ENCODE measurements at regions not wholly inside any gene's neighbourhood (a gene's known extent, or its start where the extent isn't known, plus 50 kb on each side); places are given as distances from the start of the nearest gene placed in this dataset.

DNA sequence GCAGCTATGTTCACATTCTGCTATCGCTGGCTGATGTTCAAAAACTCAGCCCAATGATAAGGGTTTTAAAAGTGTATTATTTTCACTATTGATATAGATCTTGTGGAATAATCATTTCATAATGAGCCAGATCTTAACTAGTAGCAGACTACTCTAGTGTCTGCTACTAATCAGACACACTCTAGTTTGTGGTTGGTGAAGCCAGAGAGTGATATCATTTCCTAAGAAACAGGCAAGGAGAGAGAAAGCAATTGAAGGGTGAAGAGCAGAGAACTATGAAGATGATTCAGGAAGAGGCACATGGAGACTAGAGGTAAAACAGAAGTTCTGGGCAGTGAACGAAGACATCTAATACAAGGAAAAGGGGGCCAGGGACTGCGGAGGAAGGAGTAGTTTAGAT lies 58.2 kb upstream of the BET1 start:
- TF ChIP-seq JUND (IDR thresholded peaks at IDR 0.05; ENCODE audit: borderline replicate concordance, low read depth, low read length) (no peak), JUND (tag; IDR thresholded peaks at IDR 0.05; ENCODE audit: borderline replicate concordance, low read depth, low read length) (no peak), NCOA1 (IDR thresholded peaks at IDR 0.05; ENCODE audit: low read depth) (no peak), ELF4 (CRISPR knock-in tag; IDR thresholded peaks at IDR 0.05) (no peak), PYGO2 (tag; IDR thresholded peaks at IDR 0.05) (no peak), EP300 (IDR thresholded peaks at IDR 0.05; ENCODE audit: low read length) (no peak), GABPB1 (CRISPR knock-in tag; IDR thresholded peaks at IDR 0.05) (no peak), POLR2A (conservative IDR thresholded peaks at IDR 0.05) (no peak), RFX1 (IDR thresholded peaks at IDR 0.05) (no peak), GATA2 (CRISPR knock-in tag; IDR thresholded peaks at IDR 0.05) (no peak)
- TF ChIP-seq, protein P1, sequence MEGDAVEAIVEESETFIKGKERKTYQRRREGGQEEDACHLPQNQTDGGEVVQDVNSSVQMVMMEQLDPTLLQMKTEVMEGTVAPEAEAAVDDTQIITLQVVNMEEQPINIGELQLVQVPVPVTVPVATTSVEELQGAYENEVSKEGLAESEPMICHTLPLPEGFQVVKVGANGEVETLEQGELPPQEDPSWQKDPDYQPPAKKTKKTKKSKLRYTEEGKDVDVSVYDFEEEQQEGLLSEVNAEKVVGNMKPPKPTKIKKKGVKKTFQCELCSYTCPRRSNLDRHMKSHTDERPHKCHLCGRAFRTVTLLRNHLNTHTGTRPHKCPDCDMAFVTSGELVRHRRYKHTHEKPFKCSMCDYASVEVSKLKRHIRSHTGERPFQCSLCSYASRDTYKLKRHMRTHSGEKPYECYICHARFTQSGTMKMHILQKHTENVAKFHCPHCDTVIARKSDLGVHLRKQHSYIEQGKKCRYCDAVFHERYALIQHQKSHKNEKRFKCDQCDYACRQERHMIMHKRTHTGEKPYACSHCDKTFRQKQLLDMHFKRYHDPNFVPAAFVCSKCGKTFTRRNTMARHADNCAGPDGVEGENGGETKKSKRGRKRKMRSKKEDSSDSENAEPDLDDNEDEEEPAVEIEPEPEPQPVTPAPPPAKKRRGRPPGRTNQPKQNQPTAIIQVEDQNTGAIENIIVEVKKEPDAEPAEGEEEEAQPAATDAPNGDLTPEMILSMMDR (IDR thresholded peaks at IDR 0.05 in 2 of 3, conservative IDR thresholded peaks at IDR 0.05 in 1 of 3; ENCODE audit: insufficient read depth in 2 of 3, low read depth in 1 of 3, low read length in 3 of 3), result no peak
- TF ChIP-seq, protein P2, sequence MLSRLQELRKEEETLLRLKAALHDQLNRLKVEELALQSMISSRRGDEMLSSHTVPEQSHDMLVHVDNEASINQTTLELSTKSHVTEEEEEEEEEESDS (CRISPR knock-in tag; IDR thresholded peaks at IDR 0.05), result no peak
